GM23248 (cell line): ENCODE measurements at regions not wholly inside any gene's neighbourhood (a gene's known extent, or its start where the extent isn't known, plus 50 kb on each side); places are given as distances from the start of the nearest gene placed in this dataset.

ENCODE experiments used
- EZH2 ChIP-seq: fragments of 200-600 bp; sonication (generic); IDR thresholded peaks from 2 replicates; pipeline ENCODE4 v1.6.1; 2018; ENCODE audit warnings: antibody characterized with exemption, mild to moderate bottlenecking; ENCODE audit not compliant: insufficient read depth, poor library complexity, severe bottlenecking
- EZH2phosphoT487 ChIP-seq: fragments of 200-600 bp; sonication (generic); IDR thresholded peaks from 2 replicates; pipeline ENCODE4 v1.6.1; 2018; ENCODE audit warnings: antibody characterized with exemption, moderate library complexity, mild to moderate bottlenecking, low read depth; ENCODE audit not compliant: insufficient read depth

GRCh38 chr12:98449584-98449983 lies 65.8 kb upstream of the TMPO start:
- TF ChIP-seq EZH2 (no peak), EZH2phosphoT487 (no peak)
